GM19468 (cell line): ENCODE measurements at regions not wholly inside any gene's neighbourhood (a gene's known extent, or its start where the extent isn't known, plus 50 kb on each side); places are given as distances from the start of the nearest gene placed in this dataset.

Source experiments
- ATAC-seq: cut with Tn5 transposase; IDR thresholded peaks from one replicate; pipeline ENCODE4 v1.9.1; 2021; ENCODE audit warnings: mild to moderate bottlenecking, moderate library complexity, moderate number of reproducible peaks; ENCODE audit not compliant: unreplicated experiment; ENCODE audit errors: extremely low read depth

DNA sequence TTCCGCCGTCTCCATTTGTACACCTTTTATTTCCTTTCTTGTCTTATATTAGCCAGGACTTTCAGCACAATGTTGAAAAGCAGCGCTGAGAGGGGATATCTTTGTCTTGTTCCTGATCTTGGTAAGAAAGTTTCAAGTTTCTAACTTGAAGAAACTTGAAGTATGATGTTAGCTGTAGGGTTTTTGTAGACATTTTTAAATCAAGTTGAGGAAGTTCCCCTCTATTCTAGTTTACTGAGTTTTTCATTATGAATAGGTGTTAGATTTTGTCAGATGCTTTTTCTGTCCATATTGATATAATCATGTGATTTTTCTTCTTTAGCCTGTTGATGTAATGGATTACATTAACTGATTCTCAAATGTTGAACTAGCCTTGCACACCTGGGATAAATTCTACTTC is 425.7 kb downstream of the PIK3R1 start:
- no peak for ATAC-seq

GRCh38 chr5:68643064-68643463 is 427.5 kb downstream of the PIK3R1 start:
- no peak for ATAC-seq

DNA sequence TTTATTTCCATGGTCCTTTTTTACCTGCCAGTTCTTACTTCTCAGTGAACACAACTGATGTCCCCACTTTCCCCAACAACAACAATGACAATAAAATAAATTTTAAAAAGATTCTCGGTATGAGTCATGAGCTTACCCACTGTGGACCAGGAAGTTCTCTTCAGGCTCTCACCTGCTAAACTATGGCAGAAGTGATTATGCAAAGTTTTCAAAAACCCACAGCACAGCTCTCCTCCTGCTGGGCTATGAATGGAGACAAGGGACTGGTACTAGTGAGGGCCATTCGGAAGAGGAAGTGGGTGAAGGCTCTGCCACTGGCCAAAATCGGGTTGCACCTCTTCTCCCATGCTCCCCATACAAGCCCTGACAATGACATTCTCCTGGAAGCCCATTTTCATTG is 429.4 kb downstream of the PIK3R1 start:
- peak; percentile 94 for ATAC-seq

DNA sequence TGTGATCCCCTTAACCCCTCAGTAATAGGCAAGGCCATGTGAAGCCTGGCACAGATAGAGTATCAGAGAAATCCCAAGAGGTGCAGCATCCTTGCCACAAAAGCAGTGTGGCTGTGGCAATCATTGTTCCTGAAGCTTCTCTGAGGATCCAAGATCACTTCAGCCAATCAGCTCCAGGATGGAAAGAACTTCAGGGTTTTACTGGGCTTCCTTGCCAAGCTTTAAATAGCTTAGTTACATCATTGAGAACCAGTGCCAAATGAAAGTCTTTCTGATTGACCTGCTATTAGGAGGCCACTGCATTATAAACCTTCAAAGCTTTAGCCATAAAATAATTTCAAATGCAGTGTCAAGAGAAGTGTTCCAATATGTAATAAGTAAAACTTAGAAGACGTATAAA is 430.6 kb downstream of the PIK3R1 start:
- no peak for ATAC-seq

DNA sequence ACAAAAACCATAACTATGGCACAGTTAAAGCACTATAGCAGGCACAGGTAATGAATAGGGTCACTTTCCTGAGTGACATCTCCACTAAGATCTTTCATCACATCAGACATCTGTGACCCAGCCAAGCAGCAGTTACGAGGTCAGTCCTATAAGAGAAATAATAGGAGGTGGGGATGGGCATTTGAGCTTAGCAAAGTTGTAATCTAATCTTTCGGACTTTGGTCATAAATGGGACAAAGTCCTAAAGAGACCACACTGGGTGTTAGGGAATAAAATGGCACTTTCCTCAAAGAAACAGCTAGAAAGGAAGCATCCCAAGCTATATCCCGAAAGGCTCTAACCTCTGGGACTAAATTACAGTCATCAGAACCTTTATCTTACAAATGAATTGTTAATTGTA is 432.2 kb downstream of the PIK3R1 start:
- no peak for ATAC-seq

- no peak for ATAC-seq
Observed at GRCh38 chr5:68648944-68649857, 433.6 kb downstream of the PIK3R1 start.

DNA sequence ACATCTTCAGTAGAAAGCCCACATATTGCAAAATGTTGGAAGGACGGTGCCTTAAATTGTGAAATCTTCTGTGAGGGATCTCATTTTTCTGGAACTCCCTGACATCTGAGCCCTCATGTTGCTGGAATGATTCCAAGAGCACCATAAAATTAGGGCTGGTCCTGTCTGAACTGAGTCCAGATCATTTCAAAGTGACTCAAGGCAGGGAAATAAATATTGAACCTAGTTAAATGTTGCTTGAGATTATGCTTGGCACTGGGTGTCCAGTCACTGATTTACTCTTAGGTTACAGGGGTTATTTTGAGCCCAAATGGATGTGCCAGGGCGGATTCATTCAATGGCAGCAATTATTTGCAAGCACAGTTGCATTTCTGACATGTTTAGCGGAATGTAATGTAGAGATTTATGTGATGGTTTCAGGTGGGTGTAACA is 437.0 kb downstream of the PIK3R1 start:
- no peak for ATAC-seq

- ATAC-seq: no peak
Observed at GRCh38 chr5:68653471-68653870, 437.9 kb downstream of the PIK3R1 start.

DNA sequence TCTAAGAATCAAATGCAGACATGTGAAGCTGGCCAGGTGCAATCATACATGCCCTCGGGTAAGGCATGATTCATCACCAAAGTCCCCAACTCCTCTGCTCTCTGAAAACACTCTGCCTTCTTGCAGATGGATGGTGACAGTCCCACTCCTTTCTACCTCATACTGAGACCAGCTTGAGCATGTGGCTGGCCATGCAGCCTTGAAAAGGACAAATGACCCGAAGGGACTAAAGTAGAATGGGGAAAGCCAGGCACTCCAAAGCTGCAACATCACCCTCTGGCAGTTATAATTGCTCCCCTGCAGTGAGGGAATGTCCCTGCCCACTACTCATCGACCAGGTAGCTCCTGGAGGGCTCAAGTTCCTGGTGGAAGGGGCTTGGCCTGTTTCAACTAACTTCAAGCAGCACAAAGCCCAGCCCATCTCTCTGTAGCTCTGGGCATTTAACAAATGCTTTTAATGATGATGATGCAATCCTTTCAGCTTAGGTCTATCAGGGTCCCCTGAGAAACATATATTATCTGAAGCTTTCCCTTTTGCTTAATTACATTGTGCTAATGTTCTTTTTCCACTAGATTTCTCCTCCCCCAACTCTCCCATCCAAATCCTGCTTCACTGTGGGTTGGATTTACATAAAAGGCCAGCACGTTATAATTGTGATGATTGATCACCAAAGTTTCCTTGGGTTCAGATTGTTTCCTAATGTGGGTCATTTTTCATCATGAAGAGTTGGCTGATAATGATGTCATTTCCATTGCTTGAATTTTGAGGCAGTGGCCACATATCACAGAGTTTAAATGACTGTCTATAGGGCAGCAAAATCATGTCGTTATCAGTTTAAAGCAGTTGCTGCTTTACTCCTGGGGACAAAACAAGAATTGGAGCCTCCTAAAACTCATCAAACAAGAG is 436.5 kb upstream of the SLC30A5 start:
- ATAC-seq: no peak

GRCh38 chr5:68658810-68659372 is 434.9 kb upstream of the SLC30A5 start:
- ATAC-seq: no peak

DNA sequence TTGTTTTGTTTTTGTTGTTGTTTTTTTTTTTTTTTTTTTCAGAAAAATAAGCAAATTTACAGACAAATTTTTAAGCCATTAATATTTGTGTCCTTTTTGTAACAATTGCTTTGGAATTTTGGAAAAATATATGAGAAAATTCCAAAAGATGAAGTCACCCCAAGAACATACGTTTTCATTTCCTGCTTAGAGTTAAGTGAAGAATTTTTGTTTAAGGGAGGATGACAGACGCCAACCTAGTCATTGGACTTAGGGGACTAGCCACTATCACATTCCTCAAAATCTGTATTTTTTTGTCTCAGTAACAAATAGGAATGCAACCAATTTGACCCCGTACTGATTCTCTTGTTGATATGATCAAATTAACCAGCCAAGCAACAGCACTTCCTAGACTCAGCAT is 433.9 kb upstream of the SLC30A5 start:
- ATAC-seq: no peak

DNA sequence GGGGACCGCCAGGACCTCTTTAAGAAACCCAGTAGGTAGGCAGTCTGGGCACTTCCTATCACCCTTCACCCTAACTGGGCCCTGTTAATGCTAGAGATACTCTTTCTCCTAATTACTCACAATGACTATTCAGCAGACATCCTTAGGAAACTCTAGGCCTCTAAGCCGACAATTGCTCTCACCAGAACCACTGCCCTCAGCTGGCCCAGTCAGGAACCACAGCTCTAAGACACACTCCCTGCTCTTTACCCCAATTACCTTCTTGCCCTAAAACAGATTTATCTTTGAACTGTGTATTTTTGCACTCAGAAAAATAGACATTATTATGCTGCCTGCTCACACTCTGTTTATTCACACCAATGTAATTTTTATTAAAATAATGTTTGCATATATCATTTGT is 432.6 kb upstream of the SLC30A5 start:
- no peak for ATAC-seq

DNA sequence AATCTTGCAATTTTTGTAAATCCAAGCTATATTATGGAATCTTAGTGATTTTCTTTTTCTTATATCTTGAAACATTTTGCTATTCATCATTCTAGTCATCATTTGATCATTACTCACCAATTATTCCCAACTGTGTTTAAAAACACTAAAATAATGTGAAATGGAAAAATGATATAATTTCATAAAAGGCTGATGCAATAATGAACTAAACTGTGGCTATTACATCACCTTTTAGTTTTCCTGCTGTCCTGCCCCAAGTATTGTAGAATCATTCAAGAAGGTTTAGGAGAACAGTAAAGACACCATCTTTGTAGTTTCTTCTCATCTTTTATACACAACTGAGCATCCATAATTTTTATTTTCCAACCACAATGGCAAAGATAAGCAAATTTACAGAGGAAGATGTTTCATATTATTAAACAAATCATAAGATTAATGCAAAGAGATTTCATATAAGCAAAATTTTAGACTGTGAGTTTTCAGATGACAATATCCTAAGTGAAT is 431.0 kb upstream of the SLC30A5 start:
- ATAC-seq: no peak

DNA sequence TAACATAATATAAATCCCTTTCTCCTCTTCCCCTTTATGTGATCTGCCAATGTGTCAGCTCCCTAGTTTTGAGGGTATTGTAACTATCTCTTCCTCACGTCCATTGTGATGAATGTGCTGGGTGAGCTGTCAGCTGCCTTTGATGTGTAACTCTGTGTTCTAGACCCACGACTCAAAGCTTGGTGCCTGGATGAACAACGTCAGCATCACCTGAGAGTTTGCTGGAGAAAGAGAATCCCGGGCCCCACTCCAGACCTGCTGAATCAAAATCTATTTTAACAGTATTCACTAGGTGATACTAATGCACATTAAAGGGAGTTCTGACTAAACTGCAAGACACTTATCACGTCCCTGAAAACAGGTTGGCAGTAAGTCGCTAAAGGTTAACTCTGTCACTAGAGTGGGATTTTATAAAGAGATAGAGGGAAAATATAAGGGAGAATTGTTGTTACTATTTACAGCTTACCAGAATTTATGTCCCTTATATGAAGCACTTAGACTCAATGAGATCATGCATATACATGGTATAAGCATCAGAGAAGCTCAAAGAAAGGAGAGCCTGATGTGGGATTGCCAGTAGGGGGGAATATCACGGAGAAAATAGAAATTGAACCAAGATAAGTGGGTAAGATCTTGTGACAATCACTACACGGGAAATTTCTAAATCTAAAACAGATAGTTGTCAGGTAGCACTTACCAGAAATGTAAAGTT is 423.8 kb upstream of the SLC30A5 start:
- no peak for ATAC-seq

- no peak for ATAC-seq
Observed at GRCh38 chr5:68673106-68673822, 420.6 kb upstream of the SLC30A5 start.

GRCh38 chr5:68673823-68674180 is 420.0 kb upstream of the SLC30A5 start:
- no peak for ATAC-seq

DNA sequence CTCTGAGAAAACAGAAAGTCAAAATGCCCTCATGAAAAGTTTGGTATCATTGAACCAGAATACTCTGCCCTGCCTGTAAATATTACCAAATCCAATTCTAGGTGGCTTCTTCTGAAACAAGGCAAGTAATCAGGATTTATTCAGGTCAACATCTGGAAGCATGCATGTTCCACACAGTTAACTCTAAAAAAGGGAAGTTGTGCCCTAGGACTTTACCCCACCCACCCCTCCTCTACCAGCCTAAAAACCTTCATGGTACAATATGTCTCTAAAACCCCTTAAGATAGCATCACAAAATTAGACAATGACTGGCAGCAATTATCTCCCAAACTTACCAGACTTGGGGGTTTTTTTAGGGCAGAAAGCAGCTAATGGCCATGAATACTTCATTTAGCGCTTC is 414.8 kb upstream of the SLC30A5 start:
- ATAC-seq: no peak

GRCh38 chr5:68680366-68680765 is 413.4 kb upstream of the SLC30A5 start:
- no peak for ATAC-seq

GRCh38 chr5:68681929-68682328 is 411.9 kb upstream of the SLC30A5 start:
- ATAC-seq: no peak
